Testis (tissue), 2 donors: ENCODE measurements at regions not wholly inside any gene's neighbourhood (a gene's known extent, or its start where the extent isn't known, plus 50 kb on each side); places are given as distances from the start of the nearest gene placed in this dataset.

Source experiments
- CTCF ChIP-seq, 3 experiments: fragments of 450-650 bp in 2 of 3; fragments of 200-600 bp in 1 of 3; sonication (generic) in 1 of 3; IDR thresholded peaks; one replicate each; pipeline ENCODE4 v1.5.1; 2016 to 2019; ENCODE audit warnings: antibody characterized with exemption in 3 of 3, mild to moderate bottlenecking in 2 of 3, moderate library complexity in 1 of 3
- POLR2A ChIP-seq: fragments of 450-650 bp; IDR thresholded peaks from one replicate; pipeline ENCODE4 v1.6.1; 2017; ENCODE audit warnings: antibody characterized with exemption, mild to moderate bottlenecking, moderate library complexity

GRCh38 chr13:73859841-73860240 lies 274.4 kb downstream of the KLF12 start:
- TF ChIP-seq POLR2A = no peak
- no peak for TF ChIP-seq CTCF (IDR thresholded peaks at IDR 0.05)
